Fibroblast of skin of right quadriceps (primary cell): ENCODE measurements at regions not wholly inside any gene's neighbourhood (a gene's known extent, or its start where the extent isn't known, plus 50 kb on each side); places are given as distances from the start of the nearest gene placed in this dataset.
"Not testable (repeated sequence)": the region's sequence is repeated elsewhere in the genome, so short reads cannot be mapped to it uniquely, and the experiment has no call there.

Experiments
- DNase-seq: peaks from one replicate; pipeline ENCODE4 v3.0.0-alpha.2; 2013

GRCh38 chr4:131192318-131192717, 1956.8 kb upstream of the PCDH10 start:
- DNase-seq: no peak

GRCh38 chr4:131207589-131207988, 1941.5 kb upstream of the PCDH10 start:
- DNase-seq: no peak

GRCh38 chr4:131248314-131248713, 1900.8 kb upstream of the PCDH10 start:
- DNase-seq: no peak

- DNase-seq: no peak
These were observed 1897.8 kb upstream of the PCDH10 start for GRCh38 chr4:131251321-131251720.

DNA sequence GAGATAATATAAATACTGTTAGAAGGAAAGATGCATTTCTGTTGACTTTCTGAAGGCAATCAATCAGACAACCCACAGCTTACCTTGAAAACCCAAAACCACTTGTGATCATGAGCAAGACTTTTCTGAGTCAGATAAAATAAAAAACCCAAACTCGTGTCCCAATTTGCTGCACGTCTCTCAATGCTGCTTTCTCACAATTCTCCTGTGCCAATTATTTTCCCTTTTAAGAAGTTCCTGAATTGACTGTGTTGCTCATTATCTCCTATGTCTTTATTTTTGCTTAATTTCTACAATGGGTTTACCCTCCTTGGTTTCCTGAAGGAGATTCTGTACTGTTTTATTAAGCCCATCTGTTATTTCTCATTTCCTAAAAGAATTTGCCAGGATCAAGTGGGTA, 1891.9 kb upstream of the PCDH10 start:
- no peak for DNase-seq

DNA sequence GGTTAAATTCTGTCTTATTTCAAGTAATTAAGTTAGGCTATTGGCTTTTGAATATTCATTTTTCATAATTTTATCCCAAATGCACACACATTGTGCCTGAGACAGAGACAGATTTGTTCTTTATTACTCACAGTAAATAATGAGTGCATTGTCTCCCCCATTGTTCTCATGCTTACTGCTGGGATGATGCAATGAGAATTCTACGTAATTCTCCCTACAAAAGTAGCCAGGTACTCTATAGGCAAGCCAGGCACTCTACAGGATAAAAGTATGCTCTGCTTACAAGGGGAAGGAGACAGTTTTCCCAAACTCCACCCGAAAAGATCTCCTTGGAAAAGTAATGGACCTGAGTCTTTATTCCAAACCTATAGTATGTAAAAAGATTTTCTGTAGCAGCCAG, 1890.7 kb upstream of the PCDH10 start:
- no peak for DNase-seq

- no peak for DNase-seq
These were observed 1860.7 kb upstream of the PCDH10 start for GRCh38 chr4:131288441-131288840.

GRCh38 chr4:131296192-131296591, 1852.9 kb upstream of the PCDH10 start:
- no peak for DNase-seq

DNA sequence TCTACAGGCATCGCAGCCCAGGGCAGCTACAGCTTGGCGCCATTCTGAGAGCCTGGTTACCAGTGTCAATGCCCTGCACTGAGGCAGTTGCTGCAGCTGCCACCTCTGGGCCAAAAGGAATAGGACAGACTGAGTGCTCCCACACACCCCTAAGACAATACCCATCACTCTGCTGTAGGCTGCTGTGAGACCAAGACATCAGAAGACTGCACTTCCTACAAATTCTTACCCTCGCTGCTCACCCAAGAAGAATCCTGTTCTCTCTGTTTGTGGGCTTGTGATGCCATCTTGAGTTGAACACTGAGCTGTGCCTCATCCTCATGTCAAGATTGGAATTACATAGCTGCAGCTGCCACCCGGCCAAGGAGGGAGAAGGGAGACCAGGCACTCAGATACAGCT, 1847.0 kb upstream of the PCDH10 start:
- DNase-seq: no peak

- DNase-seq: no peak
These were observed 1844.4 kb upstream of the PCDH10 start for GRCh38 chr4:131304686-131305085.

GRCh38 chr4:131309628-131310027, 1839.5 kb upstream of the PCDH10 start:
- DNase-seq: no peak

DNA sequence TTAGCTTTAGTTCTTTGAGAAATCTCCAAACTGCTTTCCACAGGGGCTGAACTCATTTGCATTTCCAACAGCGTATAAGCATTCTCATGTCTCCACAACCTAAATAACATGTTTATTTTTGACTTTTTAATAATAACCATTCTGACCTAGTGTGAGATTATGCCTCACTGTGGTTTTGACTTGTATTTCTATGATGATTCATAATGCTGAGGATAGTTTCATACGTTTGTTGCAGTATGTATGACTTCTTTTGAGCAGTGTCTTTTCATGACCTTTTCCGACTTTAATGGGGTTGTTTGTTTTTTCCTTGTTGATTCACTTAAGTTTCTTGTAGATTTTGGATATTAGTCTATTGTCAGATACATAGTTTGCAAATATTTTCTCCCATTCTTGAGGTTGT, 1833.0 kb upstream of the PCDH10 start:
- no peak for DNase-seq

DNA sequence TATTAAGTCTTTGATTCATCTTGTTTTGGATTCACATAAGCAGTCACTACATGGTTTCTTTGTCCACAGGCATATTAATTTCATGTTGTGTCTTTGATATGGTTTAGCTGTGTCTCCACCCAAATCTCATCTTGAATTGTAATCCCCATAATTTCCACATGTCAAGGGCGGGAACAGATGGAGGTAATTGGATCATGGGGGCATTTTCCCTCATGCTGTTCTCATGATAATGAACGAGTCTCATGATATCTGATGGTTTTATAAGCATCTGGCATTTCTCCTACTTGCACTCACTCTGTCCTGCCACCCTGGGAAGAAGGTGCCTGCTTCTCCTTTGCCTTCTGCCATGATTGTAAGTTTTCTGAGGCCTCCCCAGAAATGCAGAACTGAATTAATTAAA, 1811.2 kb upstream of the PCDH10 start:
- no peak for DNase-seq

DNA sequence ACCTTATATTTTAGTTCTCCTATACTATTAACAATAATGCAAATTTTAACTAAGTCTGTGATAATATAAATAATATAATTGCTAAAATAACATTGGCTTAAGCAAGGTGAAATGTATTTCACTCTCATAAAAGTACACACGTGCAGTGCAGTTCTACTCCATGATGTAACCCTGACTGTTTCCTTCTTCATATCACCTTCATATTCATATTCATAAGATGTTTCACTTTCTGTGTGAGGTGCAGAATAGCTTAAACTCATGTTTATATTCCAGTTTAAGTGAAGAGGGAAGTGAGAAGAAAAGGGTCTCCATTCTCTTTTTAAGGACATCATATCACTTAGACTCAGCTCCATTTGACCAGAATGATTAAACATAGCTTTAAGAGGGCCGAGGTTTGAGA, 1810.0 kb upstream of the PCDH10 start:
- DNase-seq: no peak

GRCh38 chr4:131344761-131345160, 1804.3 kb upstream of the PCDH10 start:
- DNase-seq: no peak

DNA sequence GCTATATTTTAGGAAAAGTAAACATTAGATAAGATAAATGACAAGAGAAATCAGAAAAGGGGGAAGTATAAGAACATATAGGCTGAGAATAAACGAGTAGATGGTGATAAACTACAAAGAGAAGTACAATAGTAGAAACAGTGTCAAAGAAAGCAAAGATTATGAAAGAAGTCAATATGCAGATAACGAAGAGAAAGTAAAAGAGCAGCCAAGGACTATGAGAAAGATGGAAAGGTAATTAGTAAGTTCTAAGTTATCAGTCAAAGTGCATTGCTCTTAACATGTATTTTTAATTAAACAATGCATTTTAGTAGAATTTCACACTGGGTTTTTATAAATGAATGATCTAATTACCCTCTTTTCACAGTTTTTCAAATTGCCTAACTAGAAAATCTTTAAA, 1801.3 kb upstream of the PCDH10 start:
- no peak for DNase-seq

DNA sequence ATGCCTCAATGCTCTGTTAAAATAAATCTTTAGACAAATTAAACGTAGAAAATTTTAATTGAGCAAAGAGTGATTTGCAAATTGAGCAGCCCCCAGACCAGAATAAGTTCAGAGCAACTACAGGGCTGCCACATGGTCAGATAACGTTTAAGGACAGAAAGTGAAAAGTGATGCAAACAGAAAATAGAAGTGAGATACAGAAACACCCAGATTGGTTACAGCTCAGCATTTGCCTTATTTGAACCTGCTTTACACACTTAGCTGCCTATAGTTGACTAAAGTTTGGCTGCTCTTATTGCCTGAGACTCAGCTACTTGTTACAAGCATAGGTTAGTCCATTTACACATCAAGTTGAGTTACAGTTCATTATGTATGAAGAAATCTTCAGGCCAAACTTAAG, 1800.8 kb upstream of the PCDH10 start:
- DNase-seq: no peak

GRCh38 chr4:131352371-131352770, 1796.7 kb upstream of the PCDH10 start:
- DNase-seq: not testable (repeated sequence)

- DNase-seq: no peak
These were observed 1782.4 kb upstream of the PCDH10 start for GRCh38 chr4:131366714-131367113.

DNA sequence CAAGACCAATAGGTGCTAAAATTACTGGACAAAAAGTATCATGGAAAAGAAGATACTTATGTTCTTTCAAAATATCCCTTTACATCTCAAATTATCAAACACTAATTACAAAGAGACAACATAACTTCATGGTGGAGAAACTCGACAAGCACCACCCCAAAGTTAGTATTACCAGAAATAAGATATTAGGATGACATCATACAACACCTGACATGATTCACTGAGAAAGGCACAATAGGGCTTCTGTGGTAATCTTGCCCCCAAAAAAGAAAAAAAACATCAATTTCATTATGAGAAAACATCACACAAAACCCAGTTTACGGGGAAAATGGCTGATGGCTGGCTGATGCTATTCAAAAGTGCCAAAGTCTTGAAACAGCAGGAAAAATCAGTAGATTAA, 1781.7 kb upstream of the PCDH10 start:
- DNase-seq: no peak

DNA sequence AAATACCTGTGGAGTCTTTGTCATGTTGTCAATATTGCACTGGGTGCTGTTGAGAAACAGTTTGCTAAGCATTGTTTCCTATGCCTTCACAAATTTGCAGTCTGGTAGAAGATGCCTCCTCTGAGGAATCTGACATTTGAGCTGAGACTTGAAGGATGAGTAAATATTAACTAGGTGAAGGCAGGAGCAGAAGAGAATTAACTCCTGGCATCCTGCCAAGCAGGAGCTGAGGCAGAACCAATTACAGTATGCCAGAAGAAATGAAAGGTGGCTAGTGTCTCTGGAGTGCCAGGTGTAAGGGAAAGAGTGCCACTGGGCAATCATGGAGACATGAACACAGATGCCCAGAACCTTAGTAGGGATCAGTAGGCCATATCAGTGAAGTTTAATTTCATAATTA, 1778.2 kb upstream of the PCDH10 start:
- DNase-seq: no peak

DNA sequence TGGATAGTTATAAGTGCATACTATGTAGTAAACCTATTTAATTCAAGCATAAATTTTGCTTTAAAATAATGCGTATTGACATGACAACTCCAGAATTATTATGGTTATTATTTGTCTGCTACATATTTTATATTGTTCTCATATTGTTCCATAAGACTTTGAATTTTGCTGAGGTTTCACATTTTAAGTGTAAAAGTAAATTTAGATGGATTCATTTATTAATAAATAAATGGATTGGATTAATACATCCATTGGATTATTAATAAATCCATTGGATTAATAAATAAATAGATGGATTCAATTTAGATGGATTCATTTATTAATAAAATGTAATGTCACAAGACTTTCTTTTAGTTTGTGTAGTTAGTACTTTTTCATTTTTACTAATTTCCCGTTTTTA, 1768.0 kb upstream of the PCDH10 start:
- no peak for DNase-seq

GRCh38 chr4:131382839-131383238, 1766.3 kb upstream of the PCDH10 start:
- DNase-seq: no peak

GRCh38 chr4:131388277-131388676, 1760.8 kb upstream of the PCDH10 start:
- DNase-seq: no peak

DNA sequence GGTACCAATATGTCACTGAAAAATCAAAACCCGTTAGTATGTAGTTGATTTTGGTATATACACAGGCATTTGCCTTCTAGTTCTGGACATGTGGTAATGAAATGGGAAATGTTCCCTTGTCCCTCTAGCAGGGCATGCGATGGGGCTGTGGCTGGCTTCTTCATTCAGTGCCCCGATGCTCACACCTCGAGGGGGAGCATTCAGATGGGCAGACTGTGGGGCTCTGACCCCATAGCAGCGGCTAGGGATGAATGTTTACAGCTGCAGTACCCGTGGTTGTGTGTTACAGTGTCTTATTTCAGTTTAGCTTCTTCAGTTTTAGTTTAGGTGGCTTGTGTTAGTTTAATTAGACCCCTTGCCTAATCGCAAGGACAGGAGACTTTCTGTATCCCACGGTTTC, 1741.0 kb upstream of the PCDH10 start:
- no peak for DNase-seq

- no peak for DNase-seq
These were observed 1737.7 kb upstream of the PCDH10 start for GRCh38 chr4:131411393-131411792.
